Gastrocnemius medialis (tissue), 4 donors: ENCODE measurements at regions not wholly inside any gene's neighbourhood (a gene's known extent, or its start where the extent isn't known, plus 50 kb on each side); places are given as distances from the start of the nearest gene placed in this dataset.

Source experiments
- ATAC-seq, 2 donors: fragments of 150-250 bp; one replicate each; pipeline ENCODE4 v1.9.1; 2016
- DNase-seq, 2 donors: peaks; one replicate each; pipeline ENCODE4 v3.0.0-alpha.2; 2019
- H3K27ac ChIP-seq, 4 donors: fragments of 200-600 bp; sonication (generic); 1 replicate in 1 of 4; 2 replicates in 3 of 4; pipeline ENCODE4 v1.5.1; 2016 to 2018; ENCODE audit warnings: mild to moderate bottlenecking in 2 of 4, moderate library complexity in 1 of 4
- H3K27me3 ChIP-seq, 3 donors: fragments of 200-600 bp; sonication (generic) in 2 of 3; 1 replicate in 1 of 3; 2 replicates in 2 of 3; pipeline versions ENCODE4 v1.5.1 to v1.6.0; 2016 to 2019; ENCODE audit warnings: mild to moderate bottlenecking in 1 of 3, moderate library complexity in 1 of 3
- H3K36me3 ChIP-seq, 2 donors: fragments of 200-600 bp; sonication (generic) in 1 of 2; one replicate each; pipeline ENCODE4 v1.5.1; 2017 to 2018
- H3K4me1 ChIP-seq, 2 donors: fragments of 200-600 bp; sonication (generic) in 1 of 2; one replicate each; pipeline ENCODE4 v1.5.1; 2016 to 2017; ENCODE audit warnings: mild to moderate bottlenecking in 2 of 2
- H3K4me3 ChIP-seq, 4 donors: fragments of 200-600 bp; sonication (generic) in 3 of 4; 1 replicate in 1 of 4; 2 replicates in 3 of 4; pipeline ENCODE4 v1.5.1; 2016 to 2019; ENCODE audit warnings: mild to moderate bottlenecking in 2 of 4
- H3K9me3 ChIP-seq, 3 donors: fragments of 200-600 bp; sonication (generic) in 2 of 3; 1 replicate in 1 of 3; 2 replicates in 2 of 3; pipeline ENCODE4 v1.5.1; 2016 to 2019
- CTCF ChIP-seq, 5 experiments: fragments of 450-650 bp in 3 of 5; fragments of 200-600 bp in 2 of 5; sonication (generic) in 2 of 5; IDR thresholded peaks in 4 of 5; conservative IDR thresholded peaks in 1 of 5; 1 replicate in 4 of 5; 2 replicates in 1 of 5; pipeline ENCODE4 v1.5.1; 2016 to 2019; ENCODE audit warnings: antibody characterized with exemption in 5 of 5, mild to moderate bottlenecking in 3 of 5, moderate library complexity in 3 of 5
- POLR2A ChIP-seq, 2 donors: fragments of 450-650 bp; IDR thresholded peaks; one replicate each; pipeline ENCODE4 v1.6.1; 2017; ENCODE audit warnings: antibody characterized with exemption in 2 of 2, mild to moderate bottlenecking in 2 of 2, moderate library complexity in 2 of 2
- in situ Hi-C, 4 donors: fragments of 200-750 bp; cut with MboI; loops; one replicate each; pipeline versions ENCODE4 v1.15.0 to v1.8.0; 2017; ENCODE audit warnings: low sequenced_read_pairs in 4 of 4
- intact Hi-C: fragments of 100-400 bp; cut with DNase I; formaldehyde crosslinking; loops from one replicate; pipeline ENCODE4 v1.15.1; 2023; ENCODE audit warnings: low total_unique reads

GRCh38 chr6:148681666-148682065, 65.2 kb upstream of the UST start:
- TF ChIP-seq POLR2A (IDR thresholded peaks at IDR 0.05) (no peak), CTCF (IDR thresholded peaks at IDR 0.05 in 4 of 5, conservative IDR thresholded peaks at IDR 0.05 in 1 of 5) (no peak)
- ATAC-seq (no peak), DNase-seq (no peak)
- no peaks in the 10 kb centered on the region for H3K36me3 ChIP-seq
- H3K27ac ChIP-seq, result no peak overlapping the region
- in situ Hi-C loops, result no loop called here
- H3K4me3 ChIP-seq, result no peak overlapping the region
- H3K27me3 ChIP-seq, result no peaks in the 10 kb centered on the region
- H3K4me1 ChIP-seq, result no peaks in the 10 kb centered on the region
- intact Hi-C loops, result no loop called here
- no peaks in the 10 kb centered on the region for H3K9me3 ChIP-seq

GRCh38 chr6:148682252-148682651, 64.6 kb upstream of the UST start:
- ATAC-seq (no peak), DNase-seq (no peak)
- H3K36me3 ChIP-seq, result no peaks in the 10 kb centered on the region
- H3K27me3 ChIP-seq, result no peaks in the 10 kb centered on the region
- H3K27ac ChIP-seq, result no peak overlapping the region
- no peak overlapping the region for H3K4me3 ChIP-seq
- H3K9me3 ChIP-seq, result no peaks in the 10 kb centered on the region
- in situ Hi-C loops (no loop called here), intact Hi-C loops (no loop called here)
- H3K4me1 ChIP-seq, result no peaks in the 10 kb centered on the region
- TF ChIP-seq CTCF (IDR thresholded peaks at IDR 0.05 in 4 of 5, conservative IDR thresholded peaks at IDR 0.05 in 1 of 5) (no peak), POLR2A (IDR thresholded peaks at IDR 0.05) (no peak)

GRCh38 chr6:148682990-148683389, 63.8 kb upstream of the UST start:
- TF ChIP-seq POLR2A (IDR thresholded peaks at IDR 0.05) (no peak), CTCF (IDR thresholded peaks at IDR 0.05 in 4 of 5, conservative IDR thresholded peaks at IDR 0.05 in 1 of 5) (no peak)
- H3K36me3 ChIP-seq, result no peaks in the 10 kb centered on the region
- DNase-seq (no peak), ATAC-seq (no peak)
- H3K27ac ChIP-seq, result no peak overlapping the region
- no peaks in the 10 kb centered on the region for H3K9me3 ChIP-seq
- H3K27me3 ChIP-seq, result no peaks in the 10 kb centered on the region
- intact Hi-C loops (no loop called here), in situ Hi-C loops (no loop called here)
- H3K4me1 ChIP-seq, result no peaks in the 10 kb centered on the region
- H3K4me3 ChIP-seq, result no peak overlapping the region

GRCh38 chr6:148689168-148689567, 57.7 kb upstream of the UST start:
- ATAC-seq (no peak), DNase-seq (no peak)
- in situ Hi-C loops, result no loop called here

More at GRCh38 chr6:148689168-148689567, 57.7 kb upstream of the UST start:
- TF ChIP-seq CTCF (IDR thresholded peaks at IDR 0.05 in 4 of 5, conservative IDR thresholded peaks at IDR 0.05 in 1 of 5) (no peak), POLR2A (IDR thresholded peaks at IDR 0.05) (no peak)
- Histone ChIP-seq H3K4me3 (no peak overlapping the region), H3K36me3 (no peaks in the 10 kb centered on the region), H3K9me3 (no peaks in the 10 kb centered on the region), H3K27ac (no peak overlapping the region), H3K4me1 (no peaks in the 10 kb centered on the region), H3K27me3 (no peaks in the 10 kb centered on the region)
- intact Hi-C loops, result no loop called here
